Fibroblast of skin of left quadriceps (primary cell): ENCODE measurements at regions not wholly inside any gene's neighbourhood (a gene's known extent, or its start where the extent isn't known, plus 50 kb on each side); places are given as distances from the start of the nearest gene placed in this dataset.

Source experiments
- DNase-seq, 2 experiments: peaks; one replicate each; pipeline ENCODE4 v3.0.0-alpha.2; 2013; ENCODE audit warnings: low read depth in 2 of 2

GRCh38 chr5:96283589-96283988, 149.5 kb downstream of the PCSK1 start:
- DNase-seq = no peak

- DNase-seq = no peak
Measured at GRCh38 chr5:96282020-96282419, 151.0 kb downstream of the PCSK1 start.

- peak; percentile 62 to 64 for DNase-seq
Measured at GRCh38 chr5:96280946-96281393, 152.1 kb downstream of the PCSK1 start.

- DNase-seq = no peak
Measured at GRCh38 chr5:96279801-96280542, 153.1 kb downstream of the PCSK1 start.

- no peak for DNase-seq
Measured at GRCh38 chr5:96278981-96279380, 154.1 kb downstream of the PCSK1 start.

GRCh38 chr5:96275051-96275450, 158.0 kb downstream of the PCSK1 start:
- no peak for DNase-seq

- DNase-seq = no peak
Measured at GRCh38 chr5:96265487-96265886, 167.6 kb downstream of the PCSK1 start.

GRCh38 chr5:96264047-96264446, 169.0 kb downstream of the PCSK1 start:
- DNase-seq = no peak

- DNase-seq = no peak
Measured at GRCh38 chr5:96262105-96262504, 170.9 kb downstream of the PCSK1 start.

- no peak for DNase-seq
Measured at GRCh38 chr5:96260009-96260408, 173.0 kb downstream of the PCSK1 start.

GRCh38 chr5:96259151-96259772, 173.8 kb downstream of the PCSK1 start:
- no peak for DNase-seq

GRCh38 chr5:96258692-96259091, 174.4 kb downstream of the PCSK1 start:
- no peak for DNase-seq

- DNase-seq = peak; percentile 62 to 63
Measured at GRCh38 chr5:96257904-96258303, 175.1 kb downstream of the PCSK1 start.

- peak; percentile 74 for DNase-seq
Measured at GRCh38 chr5:96256795-96257470, 176.1 kb downstream of the PCSK1 start.

GRCh38 chr5:96254980-96255691, 177.9 kb downstream of the PCSK1 start:
- peak; percentile 97 to 98 for DNase-seq

GRCh38 chr5:96253140-96253539, 179.9 kb downstream of the PCSK1 start:
- no peak for DNase-seq

- no peak for DNase-seq
Measured at GRCh38 chr5:96252596-96252995, 180.5 kb downstream of the PCSK1 start.

GRCh38 chr5:96250782-96251181, 182.3 kb downstream of the PCSK1 start:
- DNase-seq = no peak

- DNase-seq = no peak
Measured at GRCh38 chr5:96248131-96248530, 184.9 kb downstream of the PCSK1 start.

GRCh38 chr5:96247708-96248107, 185.3 kb downstream of the PCSK1 start:
- no peak for DNase-seq

- DNase-seq = no peak
Measured at GRCh38 chr5:96247097-96247701, 185.8 kb downstream of the PCSK1 start.
